Activated CD8-positive, alpha-beta T cell treated with anti-CD3 and anti-CD28 coated beads, Interleukin-2, amount 10 ng/mL, durations not matched to agents 7 days and 5 days (primary cell): ENCODE measurements at regions not wholly inside any gene's neighbourhood (a gene's known extent, or its start where the extent isn't known, plus 50 kb on each side); places are given as distances from the start of the nearest gene placed in this dataset.

Source experiments
- ATAC-seq: fragments of 150-1000 bp; cut with Tn5 transposase; one replicate; pipeline ENCODE4 v1.10.0; 2021; ENCODE audit warnings: moderate library complexity
- CTCF ChIA-PET: fragments of 350-600 bp; sonication (Branson Sonifier 250); formaldehyde crosslinking; loops from one replicate; lab custom pipeline; 2021; ENCODE audit warnings: antibody characterized with exemption; lab: Charles Lee
- POLR2A ChIA-PET: fragments of 350-600 bp; sonication (Branson Sonifier 250); formaldehyde crosslinking; loops from one replicate; lab custom pipeline; 2021; ENCODE audit warnings: antibody characterized with exemption; lab: Charles Lee
- DNase-seq: peaks from one replicate; pipeline ENCODE4 v3.0.0-alpha.2; 2020
- H3K27ac Mint-ChIP-seq: one replicate; pipeline ENCODE4 v1.8.0; 2021; ENCODE audit warnings: mild to moderate bottlenecking, mixed read lengths
- H3K27me3 Mint-ChIP-seq: one replicate; pipeline ENCODE4 v1.8.0; 2021; ENCODE audit warnings: low read depth, mixed read lengths
- H3K36me3 Mint-ChIP-seq: one replicate; pipeline ENCODE4 v1.8.0; 2021; ENCODE audit warnings: low read depth, mixed read lengths
- H3K4me1 Mint-ChIP-seq: one replicate; pipeline ENCODE4 v1.8.0; 2021; ENCODE audit warnings: low read depth, mixed read lengths
- H3K4me3 Mint-ChIP-seq: one replicate; pipeline ENCODE4 v1.8.0; 2021; ENCODE audit warnings: mild to moderate bottlenecking, mixed read lengths
- H3K9me3 Mint-ChIP-seq: one replicate; pipeline ENCODE4 v1.8.0; 2022; ENCODE audit warnings: mixed read lengths; ENCODE audit not compliant: insufficient read depth

GRCh38 chr14:39860596-39861228, 428.5 kb upstream of the FBXO33 start:
- Mint-ChIP-seq H3K4me3 (no peak overlapping the region), H3K36me3 (no peaks in the 10 kb centered on the region), H3K27ac (no peak overlapping the region), H3K4me1 (no peaks in the 10 kb centered on the region), H3K27me3 (no peaks in the 10 kb centered on the region), H3K9me3 (no peaks in the 10 kb centered on the region)
- ATAC-seq (no peak), DNase-seq (no peak)
- CTCF ChIA-PET = no interaction called here
- POLR2A ChIA-PET = no interaction called here

- ChIA-PET CTCF (no interaction called here), POLR2A (no interaction called here)
- Mint-ChIP-seq H3K27me3 (no peaks in the 10 kb centered on the region), H3K4me3 (no peak overlapping the region), H3K27ac (no peak overlapping the region), H3K9me3 (no peaks in the 10 kb centered on the region), H3K36me3 (no peaks in the 10 kb centered on the region), H3K4me1 (no peaks in the 10 kb centered on the region)
- no peak for ATAC-seq
- DNase-seq = no peak
These were observed 427.1 kb upstream of the FBXO33 start for GRCh38 chr14:39859314-39859713.

GRCh38 chr14:39857376-39858055, 425.3 kb upstream of the FBXO33 start:
- Mint-ChIP-seq H3K4me1 (no peaks in the 10 kb centered on the region), H3K4me3 (no peak overlapping the region), H3K27me3 (no peaks in the 10 kb centered on the region), H3K9me3 (no peaks in the 10 kb centered on the region), H3K27ac (no peak overlapping the region), H3K36me3 (no peaks in the 10 kb centered on the region)
- DNase-seq (no peak), ATAC-seq (no peak)
- ChIA-PET POLR2A (no interaction called here), CTCF (no interaction called here)

- DNase-seq (no peak), ATAC-seq (no peak)
- Mint-ChIP-seq H3K27me3 (no peaks in the 10 kb centered on the region), H3K36me3 (no peaks in the 10 kb centered on the region), H3K27ac (no peak overlapping the region), H3K9me3 (no peaks in the 10 kb centered on the region), H3K4me1 (no peaks in the 10 kb centered on the region), H3K4me3 (no peak overlapping the region)
- ChIA-PET CTCF (no interaction called here), POLR2A (no interaction called here)
These were observed 421.2 kb upstream of the FBXO33 start for GRCh38 chr14:39853441-39853840.

GRCh38 chr14:39851202-39851601, 419.0 kb upstream of the FBXO33 start:
- POLR2A ChIA-PET = no interaction called here
- H3K9me3 Mint-ChIP-seq = no peaks in the 10 kb centered on the region
- ATAC-seq = no peak
- CTCF ChIA-PET = no interaction called here
- no peak overlapping the region for H3K4me3 Mint-ChIP-seq
- no peaks in the 10 kb centered on the region for H3K4me1 Mint-ChIP-seq
- H3K27me3 Mint-ChIP-seq = no peaks in the 10 kb centered on the region
- H3K36me3 Mint-ChIP-seq = no peaks in the 10 kb centered on the region
- no peak overlapping the region for H3K27ac Mint-ChIP-seq
- DNase-seq = no peak

GRCh38 chr14:39847852-39848251, 415.6 kb upstream of the FBXO33 start:
- H3K27ac Mint-ChIP-seq = no peak overlapping the region
- CTCF ChIA-PET = no interaction called here
- H3K4me1 Mint-ChIP-seq = no peaks in the 10 kb centered on the region
- H3K4me3 Mint-ChIP-seq = no peak overlapping the region
- no peak for ATAC-seq
- POLR2A ChIA-PET = no interaction called here
- no peak for DNase-seq
- no peaks in the 10 kb centered on the region for H3K27me3 Mint-ChIP-seq
- no peaks in the 10 kb centered on the region for H3K9me3 Mint-ChIP-seq
- no peaks in the 10 kb centered on the region for H3K36me3 Mint-ChIP-seq

- POLR2A ChIA-PET = no interaction called here
- DNase-seq (no peak), ATAC-seq (no peak)
- Mint-ChIP-seq H3K36me3 (no peaks in the 10 kb centered on the region), H3K4me1 (no peaks in the 10 kb centered on the region), H3K4me3 (no peak overlapping the region), H3K27me3 (no peaks in the 10 kb centered on the region), H3K27ac (no peak overlapping the region), H3K9me3 (no peaks in the 10 kb centered on the region)
- CTCF ChIA-PET = interaction anchor here (0.7 kb wide), 1 partner anchor 809 kb away, joined by 4 read pairs; no protein-coding TSS in a partner anchor
These were observed 415.0 kb upstream of the FBXO33 start for GRCh38 chr14:39847194-39847593.

GRCh38 chr14:39843881-39844280, 411.6 kb upstream of the FBXO33 start:
- Mint-ChIP-seq H3K4me3 (no peak overlapping the region), H3K27ac (no peak overlapping the region), H3K4me1 (no peaks in the 10 kb centered on the region), H3K36me3 (no peaks in the 10 kb centered on the region), H3K27me3 (no peaks in the 10 kb centered on the region), H3K9me3 (peaks cover 2% of the 10 kb centered on the region)
- ChIA-PET CTCF (no interaction called here), POLR2A (no interaction called here)
- ATAC-seq = no peak
- no peak for DNase-seq

GRCh38 chr14:39841088-39841487, 408.9 kb upstream of the FBXO33 start:
- ChIA-PET POLR2A (no interaction called here), CTCF (interaction anchor here (0.6 kb wide), 1 partner anchor 73 kb away, joined by 3 read pairs; no protein-coding TSS in a partner anchor)
- Mint-ChIP-seq H3K4me3 (no peak overlapping the region), H3K36me3 (no peaks in the 10 kb centered on the region), H3K9me3 (peaks cover 4% of the 10 kb centered on the region), H3K27ac (no peak overlapping the region), H3K27me3 (no peaks in the 10 kb centered on the region), H3K4me1 (no peaks in the 10 kb centered on the region)
- DNase-seq (no peak), ATAC-seq (no peak)

- no peaks in the 10 kb centered on the region for H3K36me3 Mint-ChIP-seq
- peaks cover 3% of the 10 kb centered on the region for H3K9me3 Mint-ChIP-seq
- H3K4me1 Mint-ChIP-seq = no peaks in the 10 kb centered on the region
- H3K27me3 Mint-ChIP-seq = no peaks in the 10 kb centered on the region
- ATAC-seq (no peak), DNase-seq (no peak)
- H3K4me3 Mint-ChIP-seq = no peak overlapping the region
- H3K27ac Mint-ChIP-seq = no peak overlapping the region
- POLR2A ChIA-PET = no interaction called here
- CTCF ChIA-PET = no interaction called here
These were observed 395.8 kb upstream of the FBXO33 start for GRCh38 chr14:39827901-39828655.

GRCh38 chr14:39812532-39813320, 380.5 kb upstream of the FBXO33 start:
- no peaks in the 10 kb centered on the region for H3K4me1 Mint-ChIP-seq
- POLR2A ChIA-PET = no interaction called here
- no peaks in the 10 kb centered on the region for H3K27me3 Mint-ChIP-seq
- peaks cover 3% of the 10 kb centered on the region for H3K9me3 Mint-ChIP-seq
- DNase-seq (no peak), ATAC-seq (no peak)
- H3K27ac Mint-ChIP-seq = no peak overlapping the region
- H3K36me3 Mint-ChIP-seq = no peaks in the 10 kb centered on the region
- CTCF ChIA-PET = no interaction called here
- H3K4me3 Mint-ChIP-seq = no peak overlapping the region

- no peaks in the 10 kb centered on the region for H3K36me3 Mint-ChIP-seq
- DNase-seq = no peak
- POLR2A ChIA-PET = no interaction called here
- H3K27me3 Mint-ChIP-seq = no peaks in the 10 kb centered on the region
- H3K27ac Mint-ChIP-seq = no peak overlapping the region
- H3K9me3 Mint-ChIP-seq = no peaks in the 10 kb centered on the region
- H3K4me3 Mint-ChIP-seq = no peak overlapping the region
- no peaks in the 10 kb centered on the region for H3K4me1 Mint-ChIP-seq
- CTCF ChIA-PET = no interaction called here
- no peak for ATAC-seq
These were observed 375.0 kb upstream of the FBXO33 start for GRCh38 chr14:39807271-39807670.
